Astrocyte (in vitro differentiated cells and primary cell): ENCODE measurements at regions not wholly inside any gene's neighbourhood (a gene's known extent, or its start where the extent isn't known, plus 50 kb on each side); places are given as distances from the start of the nearest gene placed in this dataset.

Source experiments
- DNase-seq: peaks from one replicate; pipeline ENCODE4 v3.0.0-alpha.2; 2010; ENCODE audit warnings: low read depth
- FAIRE-seq: peaks from 2 replicates; lab custom pipeline; 2011; peaks lifted over from hg19 to GRCh38; lab: Jason Lieb, UNC
- H2AFZ ChIP-seq: 2 replicates; pipeline ENCODE4 v1.6.0; 2012; ENCODE audit warnings: low read depth, low read length, inconsistent platforms
- H3K27ac ChIP-seq: 2 replicates; pipeline ENCODE4 v1.5.1; 2011; ENCODE audit warnings: low read depth, low read length, inconsistent platforms
- H3K27me3 ChIP-seq: 2 replicates; pipeline ENCODE4 v1.6.0; 2011; ENCODE audit warnings: low read length, inconsistent platforms; ENCODE audit not compliant: insufficient read depth
- H3K36me3 ChIP-seq: 2 replicates; pipeline ENCODE4 v1.5.1; 2011; ENCODE audit warnings: low read length, inconsistent platforms; ENCODE audit not compliant: insufficient read depth
- H3K4me1 ChIP-seq: 2 replicates; pipeline ENCODE4 v1.5.1; 2011; ENCODE audit warnings: low read length, inconsistent platforms; ENCODE audit not compliant: insufficient read depth
- H3K4me2 ChIP-seq: 2 replicates; pipeline ENCODE4 v1.6.0; 2012; ENCODE audit warnings: low read length, inconsistent platforms
- H3K4me3 ChIP-seq: 2 replicates; pipeline ENCODE4 v1.5.1; 2011; ENCODE audit warnings: low read depth, mild to moderate bottlenecking, low read length, inconsistent platforms; ENCODE audit not compliant: insufficient read depth
- H3K79me2 ChIP-seq: 2 replicates; pipeline ENCODE4 v1.6.0; 2012; ENCODE audit warnings: mild to moderate bottlenecking, low read length, inconsistent platforms; ENCODE audit not compliant: insufficient read depth
- H3K9ac ChIP-seq: 2 replicates; pipeline ENCODE4 v1.6.0; 2012; ENCODE audit warnings: mild to moderate bottlenecking, low read length, inconsistent platforms
- H3K9me3 ChIP-seq: 2 replicates; pipeline ENCODE4 v1.5.1; 2012; ENCODE audit warnings: low read depth, mild to moderate bottlenecking, low read length, inconsistent platforms; ENCODE audit not compliant: insufficient read depth
- H4K20me1 ChIP-seq: 2 replicates; pipeline ENCODE4 v1.6.0; 2012; ENCODE audit warnings: low read length, inconsistent platforms; ENCODE audit not compliant: insufficient read depth
- H3K27ac Mint-ChIP-seq: one replicate; pipeline ENCODE4 v1.8.0; 2021; ENCODE audit warnings: mild to moderate bottlenecking, mixed read lengths; ENCODE audit not compliant: unreplicated experiment
- H3K27me3 Mint-ChIP-seq: one replicate; pipeline ENCODE4 v1.8.0; 2021; ENCODE audit warnings: low read depth, mixed read lengths; ENCODE audit not compliant: unreplicated experiment
- H3K36me3 Mint-ChIP-seq: one replicate; pipeline ENCODE4 v1.8.0; 2021; ENCODE audit warnings: low read depth, mixed read lengths; ENCODE audit not compliant: unreplicated experiment
- H3K4me1 Mint-ChIP-seq: one replicate; pipeline ENCODE4 v1.8.0; 2021; ENCODE audit warnings: low read depth, mixed read lengths; ENCODE audit not compliant: unreplicated experiment
- H3K4me3 Mint-ChIP-seq: one replicate; pipeline ENCODE4 v1.8.0; 2021; ENCODE audit warnings: mild to moderate bottlenecking, moderate library complexity, mixed read lengths; ENCODE audit not compliant: unreplicated experiment
- H3K9me3 Mint-ChIP-seq: one replicate; pipeline ENCODE4 v1.8.0; 2021; ENCODE audit warnings: mild to moderate bottlenecking, mixed read lengths; ENCODE audit not compliant: unreplicated experiment
- EZH2 ChIP-seq: IDR thresholded peaks from 2 replicates; pipeline ENCODE4 v1.6.1; 2012; ENCODE audit warnings: mild to moderate bottlenecking, low read length, inconsistent platforms; ENCODE audit not compliant: insufficient read depth
- TF ChIP-seq, protein P1 (sequence below): IDR thresholded peaks from 2 replicates; pipeline ENCODE4 v1.5.1; 2011; ENCODE audit warnings: low read depth, mild to moderate bottlenecking, inconsistent platforms, low read length, moderate library complexity; ENCODE audit not compliant: insufficient read depth

- Histone ChIP-seq H3K4me3 (no peak overlapping the region), H3K27me3 (peaks cover 3% of the 10 kb centered on the region), H3K27ac (no peak overlapping the region), H3K36me3 (no peaks in the 10 kb centered on the region), H4K20me1 (no peaks in the 10 kb centered on the region), H3K79me2 (no peaks in the 10 kb centered on the region), H3K4me1 (peaks cover 15% of the 10 kb centered on the region), H3K9ac (no peak overlapping the region), H2AFZ (no peak overlapping the region), H3K4me2 (no peak overlapping the region), H3K9me3 (no peaks in the 10 kb centered on the region)
- Mint-ChIP-seq H3K36me3 (peaks cover 2% of the 10 kb centered on the region), H3K4me1 (peaks cover 16% of the 10 kb centered on the region), H3K27me3 (peaks cover 7% of the 10 kb centered on the region), H3K9me3 (peaks cover 11% of the 10 kb centered on the region), H3K4me3 (no peak overlapping the region), H3K27ac (no peak overlapping the region)
- DNase-seq: no peak
- FAIRE-seq: no peak
- TF ChIP-seq, protein P1, sequence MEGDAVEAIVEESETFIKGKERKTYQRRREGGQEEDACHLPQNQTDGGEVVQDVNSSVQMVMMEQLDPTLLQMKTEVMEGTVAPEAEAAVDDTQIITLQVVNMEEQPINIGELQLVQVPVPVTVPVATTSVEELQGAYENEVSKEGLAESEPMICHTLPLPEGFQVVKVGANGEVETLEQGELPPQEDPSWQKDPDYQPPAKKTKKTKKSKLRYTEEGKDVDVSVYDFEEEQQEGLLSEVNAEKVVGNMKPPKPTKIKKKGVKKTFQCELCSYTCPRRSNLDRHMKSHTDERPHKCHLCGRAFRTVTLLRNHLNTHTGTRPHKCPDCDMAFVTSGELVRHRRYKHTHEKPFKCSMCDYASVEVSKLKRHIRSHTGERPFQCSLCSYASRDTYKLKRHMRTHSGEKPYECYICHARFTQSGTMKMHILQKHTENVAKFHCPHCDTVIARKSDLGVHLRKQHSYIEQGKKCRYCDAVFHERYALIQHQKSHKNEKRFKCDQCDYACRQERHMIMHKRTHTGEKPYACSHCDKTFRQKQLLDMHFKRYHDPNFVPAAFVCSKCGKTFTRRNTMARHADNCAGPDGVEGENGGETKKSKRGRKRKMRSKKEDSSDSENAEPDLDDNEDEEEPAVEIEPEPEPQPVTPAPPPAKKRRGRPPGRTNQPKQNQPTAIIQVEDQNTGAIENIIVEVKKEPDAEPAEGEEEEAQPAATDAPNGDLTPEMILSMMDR: no peak
Observed at GRCh38 chr21:38929142-38929541, 123.4 kb downstream of the ETS2 start.

- Histone ChIP-seq H3K4me1 (peaks cover 15% of the 10 kb centered on the region), H3K36me3 (no peaks in the 10 kb centered on the region), H3K27me3 (peaks cover 3% of the 10 kb centered on the region), H3K4me2 (no peak overlapping the region), H3K9ac (no peak overlapping the region), H3K27ac (no peak overlapping the region), H2AFZ (no peak overlapping the region), H3K9me3 (no peaks in the 10 kb centered on the region), H4K20me1 (no peaks in the 10 kb centered on the region), H3K4me3 (no peak overlapping the region), H3K79me2 (no peaks in the 10 kb centered on the region)
- H3K27ac Mint-ChIP-seq: no peak overlapping the region
- H3K9me3 Mint-ChIP-seq: peaks cover 11% of the 10 kb centered on the region
- H3K36me3 Mint-ChIP-seq: peaks cover 2% of the 10 kb centered on the region
- peaks cover 16% of the 10 kb centered on the region for H3K4me1 Mint-ChIP-seq
- FAIRE-seq: no peak
- DNase-seq: no peak
- H3K4me3 Mint-ChIP-seq: no peak overlapping the region
- H3K27me3 Mint-ChIP-seq: peaks cover under 1% of the 10 kb centered on the region
- TF ChIP-seq EZH2: no peak
- TF ChIP-seq, protein P1: no peak
Observed at GRCh38 chr21:38927776-38928175, 122.0 kb downstream of the ETS2 start.

DNA sequence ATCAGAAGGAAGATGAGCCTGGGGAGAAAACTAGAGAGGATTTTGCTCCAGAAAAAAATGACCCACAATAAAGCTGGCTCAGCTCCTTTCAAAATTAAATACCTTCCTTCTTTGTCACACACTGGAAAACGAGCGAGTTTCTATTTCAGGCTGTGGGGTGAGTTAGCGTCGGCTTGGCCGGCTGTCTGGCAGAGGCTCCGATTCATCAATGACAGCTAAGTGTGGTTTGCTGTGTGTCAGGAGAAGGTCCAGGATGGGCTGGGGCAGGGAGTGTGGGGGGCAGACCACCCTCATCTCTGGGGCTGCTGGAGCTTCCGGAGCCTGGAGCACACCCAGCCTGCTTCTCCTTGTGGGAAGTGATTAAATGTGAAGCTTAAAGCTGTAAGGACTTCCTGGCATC, 120.2 kb downstream of the ETS2 start:
- TF ChIP-seq EZH2: no peak
- TF ChIP-seq, protein P1: no peak
- DNase-seq: peak; percentile 95
- Mint-ChIP-seq H3K27me3 (no peaks in the 10 kb centered on the region), H3K4me1 (peaks cover 18% of the 10 kb centered on the region), H3K27ac (peak overlapping the region; percentile 92), H3K4me3 (no peak overlapping the region), H3K9me3 (peaks cover 11% of the 10 kb centered on the region), H3K36me3 (peaks cover 2% of the 10 kb centered on the region)
- Histone ChIP-seq H4K20me1 (no peaks in the 10 kb centered on the region), H3K27me3 (no peaks in the 10 kb centered on the region), H3K79me2 (no peaks in the 10 kb centered on the region), H3K27ac (no peak overlapping the region), H3K4me1 (peaks cover 16% of the 10 kb centered on the region), H2AFZ (no peak overlapping the region), H3K9ac (peak overlapping the region; percentile 59), H3K4me2 (peak overlapping the region; percentile 82), H3K4me3 (no peak overlapping the region), H3K36me3 (no peaks in the 10 kb centered on the region), H3K9me3 (no peaks in the 10 kb centered on the region)
- FAIRE-seq: peak; percentile 29
